Stimulated activated naive CD4-positive, alpha-beta T cell (primary cell): ENCODE measurements at regions not wholly inside any gene's neighbourhood (a gene's known extent, or its start where the extent isn't known, plus 50 kb on each side); places are given as distances from the start of the nearest gene placed in this dataset.
A peak's percentile ranks its signal among the peaks of the same experiment; 100 is the strongest.

ENCODE experiments used
- DNase-seq, 6 experiments: peaks; one replicate each; lab custom pipeline; 2025; lab: John Stamatoyannopoulos, UW

- peak in 1 of 6 experiments; percentile 29 for DNase-seq
Measured at GRCh38 chr5:1667648-1668140, 131.9 kb downstream of the MRPL36 start.

- peak; percentile 12 to 58 (median 36) for DNase-seq
Measured at GRCh38 chr5:1666812-1667588, 132.6 kb downstream of the MRPL36 start.

GRCh38 chr5:1666221-1666620 is 133.4 kb downstream of the MRPL36 start:
- DNase-seq, result no peak

GRCh38 chr5:1665803-1666202 is 133.8 kb downstream of the MRPL36 start:
- DNase-seq, result no peak

GRCh38 chr5:1665231-1665630 is 134.4 kb downstream of the MRPL36 start:
- DNase-seq, result no peak

GRCh38 chr5:1663186-1663585 is 136.5 kb downstream of the MRPL36 start:
- no peak for DNase-seq

- no peak for DNase-seq
Measured at GRCh38 chr5:1662559-1663085, 137.0 kb downstream of the MRPL36 start.

GRCh38 chr5:1661831-1662558 is 137.6 kb downstream of the MRPL36 start:
- no peak for DNase-seq

- DNase-seq, result no peak
Measured at GRCh38 chr5:1661311-1661710, 137.6 kb upstream of the LPCAT1 start.

GRCh38 chr5:1660511-1660910 is 136.8 kb upstream of the LPCAT1 start:
- no peak for DNase-seq

- DNase-seq, result no peak
Measured at GRCh38 chr5:1660001-1660400, 136.2 kb upstream of the LPCAT1 start.

- DNase-seq, result no peak
Measured at GRCh38 chr5:1659100-1659981, 135.6 kb upstream of the LPCAT1 start.

- DNase-seq, result no peak
Measured at GRCh38 chr5:1658665-1659064, 134.9 kb upstream of the LPCAT1 start.

GRCh38 chr5:1657161-1657741 is 133.5 kb upstream of the LPCAT1 start:
- DNase-seq, result no peak

GRCh38 chr5:1656271-1656975 is 132.7 kb upstream of the LPCAT1 start:
- no peak for DNase-seq

GRCh38 chr5:1655496-1656270 is 131.9 kb upstream of the LPCAT1 start:
- DNase-seq, result no peak

GRCh38 chr5:1654786-1655495 is 131.2 kb upstream of the LPCAT1 start:
- no peak for DNase-seq

- peak in 4 of 6 experiments; percentile 17 to 81 (median 58) for DNase-seq
Measured at GRCh38 chr5:1653698-1654651, 130.2 kb upstream of the LPCAT1 start.
